LHCN-M2 (cell line): ENCODE measurements at regions not wholly inside any gene's neighbourhood (a gene's known extent, or its start where the extent isn't known, plus 50 kb on each side); places are given as distances from the start of the nearest gene placed in this dataset.

ENCODE experiments used
- DNase-seq: peaks from one replicate; pipeline ENCODE4 v3.0.0-alpha.2; 2012; ENCODE audit warnings: low read depth

- DNase-seq = no peak
Observed at GRCh38 chr18:47484068-47484467, 232.6 kb upstream of the SKOR2 start.

DNA sequence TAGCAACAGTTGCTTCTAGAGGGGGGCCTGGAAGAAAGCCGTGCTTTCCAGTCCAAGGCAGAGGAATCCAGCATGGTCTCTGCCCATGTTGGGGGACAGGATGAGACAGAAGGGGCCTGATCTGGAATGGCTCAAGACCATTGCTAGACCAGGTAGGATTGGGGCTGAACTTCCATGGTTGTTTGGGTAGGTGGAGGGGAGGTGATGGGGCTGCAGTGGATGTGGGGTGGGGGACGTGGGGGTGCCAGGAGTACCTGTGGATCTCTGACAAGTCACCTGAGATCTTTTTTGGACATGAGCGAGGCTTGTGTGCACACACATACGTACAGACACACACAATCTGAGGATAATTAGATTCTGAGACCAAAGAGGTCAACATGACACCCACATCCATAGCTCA is 228.7 kb upstream of the SKOR2 start:
- no peak for DNase-seq

DNA sequence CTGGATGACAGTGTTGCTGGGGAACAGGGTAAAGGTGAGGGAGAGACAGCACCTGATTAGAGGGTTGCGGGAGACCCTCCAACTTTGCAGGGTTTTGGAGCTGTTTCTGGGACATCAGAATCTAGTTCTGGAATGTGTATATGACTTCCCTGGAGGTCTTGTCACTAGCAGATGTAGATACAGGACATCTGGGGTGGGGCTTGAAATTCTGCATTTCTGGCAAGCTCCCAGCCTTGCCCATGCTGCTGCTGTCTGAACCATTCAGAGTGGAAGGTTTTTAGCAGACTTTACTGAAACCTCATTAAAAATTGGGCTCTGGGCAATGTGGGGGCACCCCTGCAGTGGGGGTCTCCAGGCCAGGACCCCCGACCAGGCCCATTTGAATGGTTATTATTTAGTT is 220.3 kb upstream of the SKOR2 start:
- DNase-seq = no peak

DNA sequence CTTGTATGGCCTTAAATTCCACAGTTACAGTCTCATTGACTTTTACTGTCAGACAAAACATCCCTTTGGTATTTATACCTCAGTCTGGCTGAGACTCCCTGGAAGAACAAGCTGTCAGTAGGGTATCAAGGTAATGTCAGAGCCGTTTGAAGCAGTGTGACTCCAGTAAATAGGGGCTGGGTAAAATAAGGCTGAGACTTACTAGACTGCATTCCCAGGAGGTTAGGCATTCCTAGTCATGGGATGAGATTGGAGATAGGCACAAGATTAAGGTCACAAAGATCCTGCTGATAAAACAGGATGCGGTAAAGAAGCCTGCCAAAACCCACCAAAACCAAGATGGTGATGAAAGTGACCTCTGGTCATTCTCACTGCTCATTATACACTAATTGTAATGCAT is 219.5 kb upstream of the SKOR2 start:
- DNase-seq = no peak

DNA sequence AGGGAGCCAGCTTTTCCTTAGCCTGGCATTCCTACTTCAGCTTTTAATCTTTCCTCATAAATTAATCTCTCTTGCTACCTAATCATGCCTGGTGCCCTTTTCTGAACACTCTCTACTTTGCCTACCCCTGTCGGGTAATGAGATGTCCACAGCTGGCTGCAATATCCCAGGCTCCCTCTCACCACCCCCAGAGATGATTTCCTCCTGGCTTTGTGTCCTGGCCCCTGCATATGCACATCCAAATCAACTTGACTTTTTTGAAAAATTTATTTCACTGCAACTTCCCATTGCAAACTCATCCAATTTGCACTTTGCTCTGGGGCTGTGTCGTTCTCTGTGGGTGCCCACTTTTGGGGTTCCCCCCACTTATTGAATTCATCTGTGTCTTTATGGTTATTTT is 218.1 kb upstream of the SKOR2 start:
- DNase-seq = no peak

- no peak for DNase-seq
Observed at GRCh38 chr18:47461977-47462376, 210.5 kb upstream of the SKOR2 start.

- no peak for DNase-seq
Observed at GRCh38 chr18:47461406-47461948, 210.0 kb upstream of the SKOR2 start.

- no peak for DNase-seq
Observed at GRCh38 chr18:47458483-47458882, 207.0 kb upstream of the SKOR2 start.

DNA sequence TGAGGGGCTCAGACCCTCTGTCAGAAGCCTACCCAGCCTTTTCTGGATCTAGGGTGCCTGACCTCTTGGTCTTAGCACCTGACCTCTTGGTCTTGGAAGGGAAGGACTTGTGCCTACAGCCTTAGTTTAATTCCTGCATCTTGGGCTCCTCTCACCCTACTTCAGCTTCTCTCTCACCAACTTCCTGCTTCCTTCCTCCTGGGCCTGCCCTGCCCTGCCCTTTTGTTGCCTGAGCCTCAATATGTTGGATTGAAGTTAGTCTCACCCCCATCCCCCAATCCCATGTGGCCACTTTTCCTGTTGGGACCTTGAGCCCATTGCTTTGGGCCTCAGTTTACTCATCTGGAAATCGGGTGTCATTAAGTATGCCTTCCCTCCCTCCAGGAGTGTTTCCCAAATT is 206.2 kb upstream of the SKOR2 start:
- no peak for DNase-seq

DNA sequence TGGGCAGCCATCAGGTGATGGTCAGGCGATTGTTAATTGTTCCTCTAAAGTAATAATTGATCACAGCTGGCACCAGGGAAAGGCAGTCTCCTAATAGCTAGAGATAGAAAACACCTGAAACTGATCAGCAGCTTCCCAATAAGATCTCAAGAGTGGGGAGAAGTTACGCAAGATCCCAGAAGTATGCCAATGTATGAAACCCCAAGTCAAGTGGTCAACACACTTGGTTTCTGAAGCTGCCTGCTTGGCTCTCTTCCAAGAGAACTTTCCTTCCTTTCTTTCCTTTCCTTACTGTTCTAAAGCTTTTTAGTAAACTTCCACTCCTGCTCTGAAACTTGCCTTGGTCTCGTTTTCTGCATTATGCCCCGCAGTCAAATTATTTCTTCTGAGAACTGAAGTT is 201.6 kb upstream of the SKOR2 start:
- DNase-seq = no peak

DNA sequence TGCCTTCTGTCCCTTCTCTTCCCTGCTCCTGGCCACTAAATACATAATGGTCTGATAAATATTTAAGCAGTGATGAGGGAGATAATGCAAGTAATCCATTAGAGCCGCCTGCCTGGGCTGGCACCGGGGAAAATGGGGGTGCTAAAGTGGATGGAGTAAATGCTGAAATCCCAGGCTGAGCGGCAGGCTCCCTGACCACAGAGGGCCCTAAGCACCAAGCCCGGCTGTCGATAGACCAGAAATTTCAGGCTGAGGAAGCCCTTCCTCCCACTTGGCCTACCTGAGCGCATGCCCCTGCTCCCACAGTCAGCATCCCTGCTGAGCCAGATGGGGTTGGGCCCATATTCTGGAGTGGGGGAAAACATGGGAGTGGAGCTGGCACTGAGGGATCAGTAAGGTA is 197.5 kb upstream of the SKOR2 start:
- DNase-seq = no peak

DNA sequence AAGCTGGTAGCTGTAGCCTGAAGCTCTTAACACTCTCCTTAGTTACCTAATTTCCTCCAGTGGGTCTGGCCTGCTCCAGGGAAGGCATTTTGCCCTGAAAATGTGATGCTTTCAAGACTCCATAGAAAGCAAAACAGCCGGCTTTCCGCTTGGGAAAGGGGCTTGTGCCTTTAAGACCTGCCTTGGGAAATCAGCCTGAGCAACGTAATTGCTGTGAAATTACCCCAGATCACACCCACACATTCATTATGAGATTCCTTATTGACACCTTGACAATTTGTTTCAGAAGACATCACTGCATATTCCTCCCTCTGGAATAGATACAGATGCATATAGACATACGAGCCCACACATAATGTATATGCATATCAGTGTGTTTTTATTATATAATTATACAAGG is 190.5 kb upstream of the SKOR2 start:
- no peak for DNase-seq

- no peak for DNase-seq
Observed at GRCh38 chr18:47438001-47438400, 186.5 kb upstream of the SKOR2 start.

- DNase-seq = no peak
Observed at GRCh38 chr18:47436871-47437270, 185.4 kb upstream of the SKOR2 start.

- no peak for DNase-seq
Observed at GRCh38 chr18:47434214-47434746, 182.8 kb upstream of the SKOR2 start.

DNA sequence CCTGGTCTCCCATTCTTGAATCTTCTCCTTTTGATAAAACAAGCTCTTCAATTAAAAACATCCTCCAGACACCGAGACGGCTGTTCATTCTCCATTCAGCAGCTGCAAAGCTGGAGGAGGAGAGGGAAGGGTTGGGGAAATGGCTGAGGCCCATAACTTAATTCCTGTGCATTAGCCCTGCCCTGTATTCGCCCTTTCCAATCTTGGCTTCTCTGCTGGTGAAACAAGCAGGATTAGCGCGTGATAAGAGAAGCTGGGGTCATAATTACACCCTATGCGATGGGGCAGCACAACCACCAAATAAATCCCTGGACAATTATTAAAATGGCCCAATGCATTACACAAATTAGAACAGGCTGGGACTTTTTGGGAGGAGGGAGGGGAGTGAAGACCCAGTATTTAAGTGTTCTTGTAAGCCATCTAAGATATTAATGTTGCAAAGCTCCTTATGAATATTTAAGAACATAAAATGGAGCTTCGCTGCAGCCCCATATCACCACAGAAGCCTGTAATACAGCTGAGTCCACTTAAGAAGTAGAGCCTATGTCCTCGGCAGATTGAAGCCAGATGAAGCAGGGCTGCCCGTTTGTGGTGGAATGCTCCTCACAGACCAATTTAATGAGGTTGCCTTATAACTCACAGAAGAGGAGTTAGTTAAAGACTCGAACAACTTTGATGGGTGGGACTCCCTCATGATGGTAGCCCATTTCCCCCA is 176.6 kb upstream of the SKOR2 start:
- DNase-seq = no peak

GRCh38 chr18:47427072-47427471 is 175.6 kb upstream of the SKOR2 start:
- no peak for DNase-seq

DNA sequence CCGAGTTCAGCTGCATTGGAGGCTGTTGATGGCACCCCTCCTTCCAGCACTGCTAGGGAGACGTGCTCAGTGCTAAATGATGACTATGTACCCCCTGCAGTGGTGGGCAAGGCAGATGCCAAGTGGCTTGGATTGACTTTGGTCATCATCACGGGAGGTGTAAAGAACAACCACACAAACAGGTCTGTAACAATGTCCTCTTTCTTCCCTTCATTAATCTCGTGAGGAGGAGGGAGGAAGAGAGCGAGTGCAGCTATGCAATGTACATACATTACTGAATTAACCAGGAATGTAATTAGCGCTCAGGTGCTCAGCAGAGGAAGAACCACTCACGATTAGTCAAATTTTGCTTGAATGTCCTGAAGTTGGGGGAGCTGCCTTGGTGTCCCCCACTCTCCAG is 173.9 kb upstream of the SKOR2 start:
- no peak for DNase-seq

- no peak for DNase-seq
Observed at GRCh38 chr18:47422524-47422923, 171.1 kb upstream of the SKOR2 start.

DNA sequence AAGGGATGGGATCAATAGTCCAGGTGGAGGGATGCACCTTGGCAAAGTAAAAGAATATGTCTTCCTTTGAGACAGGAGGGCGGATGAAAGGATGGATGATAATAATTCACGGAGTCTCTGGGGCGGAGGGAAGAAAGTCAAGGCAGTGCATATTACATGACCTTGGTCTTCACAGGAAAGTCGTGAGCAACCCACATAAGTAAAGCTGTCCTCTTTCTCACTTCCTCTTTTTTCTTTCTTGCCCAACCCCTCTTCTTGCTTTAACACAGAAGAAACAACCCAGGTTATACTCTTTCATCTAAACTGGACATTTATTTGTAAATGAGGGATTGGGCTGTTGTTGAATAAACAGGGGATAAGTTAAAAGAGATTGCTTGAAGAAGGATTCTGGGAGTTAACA is 168.7 kb upstream of the SKOR2 start:
- no peak for DNase-seq

DNA sequence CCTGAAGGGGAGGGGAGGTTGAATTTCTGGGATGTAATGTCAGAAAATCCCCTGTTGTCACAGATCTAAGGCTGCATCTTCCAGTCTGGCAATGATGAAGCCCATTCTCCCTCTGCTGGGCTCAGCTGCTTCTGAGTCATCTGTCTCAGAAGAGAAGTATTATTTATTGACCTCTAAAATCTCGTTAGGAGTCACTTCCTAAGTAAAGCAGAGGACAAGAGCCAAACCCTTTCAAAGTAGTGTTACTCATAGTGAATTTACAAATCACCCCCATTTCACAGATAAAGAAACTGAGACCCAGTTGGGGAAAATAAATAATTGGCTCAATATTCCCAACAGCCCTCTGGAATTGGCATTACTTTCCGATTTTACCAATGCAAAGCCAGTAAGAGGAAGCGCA is 167.3 kb upstream of the SKOR2 start:
- no peak for DNase-seq

- no peak for DNase-seq
Observed at GRCh38 chr18:47417807-47418206, 166.3 kb upstream of the SKOR2 start.

DNA sequence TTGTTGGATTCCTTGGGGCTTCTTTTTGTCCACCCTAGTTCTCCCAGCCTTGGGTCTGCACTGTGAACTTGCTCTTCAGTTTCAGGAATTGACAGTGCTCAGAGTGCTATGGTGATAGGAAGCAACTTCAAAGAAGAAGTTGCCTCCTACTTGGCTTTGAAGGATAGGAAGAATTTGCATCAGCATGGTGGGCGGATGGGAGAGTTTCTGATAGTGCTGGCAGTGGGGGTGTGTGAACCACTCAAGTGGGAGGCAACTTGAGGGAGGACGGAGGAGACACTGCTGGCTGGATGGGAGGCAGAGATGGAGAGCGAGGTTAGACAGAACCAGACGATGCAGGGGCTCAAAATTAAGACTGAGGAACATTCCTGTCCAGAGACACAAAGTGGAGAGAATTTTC is 164.4 kb upstream of the SKOR2 start:
- DNase-seq = no peak

- no peak for DNase-seq
Observed at GRCh38 chr18:47413327-47413726, 161.9 kb upstream of the SKOR2 start.
